Activated T-cell treated with anti-CD3 and anti-CD28 coated beads, Interleukin-2, amount 50 U/mL, for 1 hour (primary cell): ENCODE measurements at regions not wholly inside any gene's neighbourhood (a gene's known extent, or its start where the extent isn't known, plus 50 kb on each side); places are given as distances from the start of the nearest gene placed in this dataset.

ENCODE experiments used
- DNase-seq: peaks from one replicate; pipeline ENCODE4 v3.0.0-alpha.2; 2020

DNA sequence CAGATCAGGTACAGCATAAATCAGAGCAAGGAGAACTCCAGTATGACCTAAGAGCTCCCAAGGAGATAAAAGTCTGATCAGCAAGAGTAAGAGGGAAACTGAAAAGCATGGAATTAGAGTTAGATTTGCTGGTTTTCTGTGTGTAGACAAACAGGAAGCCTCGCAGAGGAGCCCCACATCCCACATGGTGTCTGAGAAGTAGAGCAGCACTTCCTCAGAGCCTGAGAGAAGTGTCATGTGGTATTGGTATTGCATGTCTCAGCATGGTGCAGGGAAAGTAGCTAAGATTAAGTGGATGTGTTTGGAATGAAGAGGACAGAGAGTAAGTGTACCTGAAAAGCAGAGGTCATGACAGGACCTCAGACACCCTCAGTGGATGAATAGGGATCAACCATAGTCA lies 175.4 kb upstream of the GBE1 start:
- no peak for DNase-seq

DNA sequence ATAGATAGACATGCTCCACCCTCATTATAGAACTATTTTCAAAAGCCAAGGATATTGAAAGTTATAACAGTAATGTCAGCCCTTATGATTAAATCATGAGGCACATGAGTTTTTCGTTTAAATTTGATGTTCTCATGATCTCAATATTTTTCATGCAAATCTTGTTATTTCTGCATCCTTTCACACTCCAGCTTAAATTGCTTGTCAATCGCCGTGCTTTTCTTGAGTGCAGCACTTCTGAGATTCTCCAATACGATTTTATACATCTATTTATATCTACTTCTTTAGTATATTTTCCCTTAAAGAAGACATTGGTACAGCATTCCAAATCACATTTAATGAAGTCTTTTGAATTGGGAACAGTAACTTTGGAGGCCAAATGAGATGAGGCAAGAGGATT lies 171.2 kb upstream of the GBE1 start:
- DNase-seq: no peak

DNA sequence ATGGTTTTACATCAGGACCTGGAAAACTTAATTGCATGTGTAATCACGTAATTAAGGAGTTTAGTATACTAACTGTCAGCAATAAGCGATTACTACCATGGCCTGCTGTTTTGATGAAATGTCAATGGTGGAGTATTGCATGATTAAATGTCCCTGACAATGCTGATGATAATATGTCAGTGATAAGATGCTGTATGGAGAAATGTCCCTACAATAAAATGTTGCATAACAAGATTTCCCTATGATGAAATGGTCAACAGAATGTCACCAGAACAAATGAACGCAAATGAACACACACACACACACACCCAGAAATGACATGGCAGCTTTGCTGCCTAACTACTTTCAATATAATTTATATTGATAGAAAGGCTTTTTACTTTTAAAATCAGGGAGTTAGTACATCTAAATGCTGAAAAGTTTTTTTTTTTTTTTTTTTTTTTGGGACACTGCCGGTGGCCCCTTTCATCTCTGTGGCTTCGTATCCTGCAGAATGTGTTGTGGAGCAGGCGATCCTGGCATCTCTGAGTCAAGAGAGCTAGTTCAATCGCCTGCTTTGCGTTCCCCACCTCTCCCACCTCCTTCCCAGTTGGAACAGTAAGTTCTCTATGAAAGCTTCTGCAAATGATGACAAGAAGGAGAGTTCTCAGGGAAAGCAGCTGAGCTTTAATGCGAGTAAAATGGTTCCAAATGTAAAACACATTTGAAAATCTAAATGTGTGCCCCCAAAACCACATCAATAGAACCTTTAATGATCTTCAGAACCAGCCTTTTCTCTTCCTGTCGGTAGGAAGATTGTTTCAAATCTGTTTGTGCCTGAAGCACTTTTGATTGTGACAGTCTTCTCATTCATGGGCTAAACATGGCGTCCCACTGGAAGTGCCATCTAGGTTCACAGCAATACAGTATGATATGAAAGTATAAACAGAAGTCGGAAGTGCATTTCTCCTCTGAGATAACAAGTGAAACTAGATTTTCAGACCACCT lies 170.1 kb upstream of the GBE1 start:
- DNase-seq: no peak

DNA sequence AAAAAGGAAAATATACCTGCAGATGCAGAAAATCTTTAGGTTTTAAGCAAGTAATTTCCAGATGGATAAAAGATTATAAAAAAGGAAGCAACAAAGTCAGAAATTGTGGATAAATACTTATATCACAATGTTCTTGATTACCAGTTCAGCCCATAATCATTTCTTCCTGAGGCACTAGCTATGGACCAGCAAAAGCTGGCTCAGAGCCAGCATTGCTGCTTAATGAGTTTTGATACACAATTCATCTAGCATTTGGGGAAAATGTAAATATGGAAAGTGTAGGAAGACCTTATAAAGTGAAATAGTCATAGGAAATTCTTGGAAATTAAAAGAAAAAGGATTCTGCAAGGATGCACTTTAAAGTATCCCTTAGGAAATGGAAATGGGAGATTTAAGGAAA lies 168.3 kb upstream of the GBE1 start:
- DNase-seq: no peak

DNA sequence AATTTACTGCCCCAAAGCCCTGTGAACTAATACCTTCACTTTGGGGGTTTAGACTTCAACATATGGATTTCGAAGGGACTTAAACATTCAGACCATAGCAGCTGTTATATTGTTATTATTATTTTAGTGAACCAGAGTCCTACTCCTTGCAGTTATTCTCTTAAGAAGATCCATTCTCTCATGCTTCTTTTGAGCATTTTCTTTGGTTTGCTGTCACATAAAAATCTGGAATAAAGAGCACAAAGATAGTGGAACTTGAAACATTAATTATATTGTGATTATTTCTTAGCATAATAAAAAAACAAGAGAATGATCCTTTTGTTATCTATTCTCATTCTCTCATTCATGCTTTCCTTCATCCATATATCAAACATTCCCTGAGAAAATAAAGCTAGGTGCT lies 166.4 kb upstream of the GBE1 start:
- no peak for DNase-seq

DNA sequence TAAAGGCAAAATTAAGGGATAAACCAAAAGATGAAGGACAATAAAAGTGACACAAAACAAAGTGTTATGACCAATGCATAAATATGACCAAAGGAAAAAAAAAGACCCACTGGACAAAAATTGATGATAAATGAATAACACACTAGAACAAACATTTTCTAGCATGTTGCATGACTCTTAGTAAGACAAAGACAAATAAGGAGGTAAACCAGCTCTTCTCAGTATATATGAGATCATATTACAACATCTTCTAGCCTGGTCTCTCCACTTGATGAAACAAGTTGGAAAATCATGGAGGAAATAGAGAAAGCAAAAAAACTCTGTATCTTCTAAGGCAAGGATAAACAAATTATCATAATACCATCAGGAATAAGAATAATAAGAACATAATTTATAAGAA lies 163.9 kb upstream of the GBE1 start:
- DNase-seq: no peak

DNA sequence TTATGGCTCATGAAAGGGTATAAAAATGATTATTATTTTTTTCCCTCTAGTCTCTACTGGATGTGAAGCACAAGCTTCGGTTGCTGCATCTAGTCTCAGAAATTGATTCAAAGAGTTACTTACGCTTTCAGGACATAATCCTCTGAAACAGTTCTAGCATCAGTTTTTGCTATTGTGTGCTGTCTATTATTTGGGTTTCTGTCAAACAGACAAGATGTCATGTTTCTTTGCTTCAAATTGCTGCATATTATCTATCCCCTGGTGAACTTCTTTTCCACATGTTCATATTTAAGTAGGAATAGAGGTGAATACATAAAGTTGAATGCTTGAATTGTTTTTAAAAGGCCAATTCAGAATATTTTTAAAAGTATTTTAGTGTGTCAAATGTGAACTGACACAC lies 161.6 kb upstream of the GBE1 start:
- DNase-seq: no peak

DNA sequence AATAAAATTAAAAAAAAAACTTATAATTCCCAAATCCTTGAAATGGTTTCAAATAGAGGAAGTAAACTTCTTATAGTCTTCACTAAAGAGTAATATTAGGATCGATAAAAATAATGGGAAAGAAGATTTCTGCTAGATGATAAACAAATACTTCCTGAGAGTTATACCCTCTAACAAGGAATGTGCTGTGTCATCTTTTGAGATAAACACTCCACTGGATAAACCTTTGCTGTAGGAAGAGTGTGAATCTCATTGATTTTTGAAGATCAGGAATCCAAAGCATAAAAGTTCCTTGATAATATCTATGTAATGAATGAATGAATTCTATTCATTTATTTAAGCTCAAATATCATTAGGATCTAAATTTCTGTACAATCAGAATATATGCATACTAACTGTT lies 161.0 kb upstream of the GBE1 start:
- DNase-seq: no peak

DNA sequence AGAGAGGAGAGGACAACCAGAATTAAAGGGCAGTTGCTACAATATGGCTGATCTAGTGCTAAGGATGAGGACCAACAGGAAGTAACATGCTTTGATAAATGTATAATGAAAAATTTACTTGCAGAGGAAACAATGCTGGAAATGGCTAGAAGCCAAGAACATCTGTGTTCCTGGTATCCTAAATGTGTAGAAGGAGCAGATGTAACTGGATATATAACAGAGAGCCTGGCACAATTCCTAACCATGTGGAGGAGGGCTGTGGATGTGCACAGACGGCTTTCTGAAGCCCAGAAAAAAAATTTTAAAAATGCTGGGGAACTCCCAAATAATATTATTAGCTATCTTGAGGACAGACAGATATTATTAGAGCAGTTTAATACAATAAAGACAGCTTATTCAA lies 159.4 kb upstream of the GBE1 start:
- DNase-seq: no peak

DNA sequence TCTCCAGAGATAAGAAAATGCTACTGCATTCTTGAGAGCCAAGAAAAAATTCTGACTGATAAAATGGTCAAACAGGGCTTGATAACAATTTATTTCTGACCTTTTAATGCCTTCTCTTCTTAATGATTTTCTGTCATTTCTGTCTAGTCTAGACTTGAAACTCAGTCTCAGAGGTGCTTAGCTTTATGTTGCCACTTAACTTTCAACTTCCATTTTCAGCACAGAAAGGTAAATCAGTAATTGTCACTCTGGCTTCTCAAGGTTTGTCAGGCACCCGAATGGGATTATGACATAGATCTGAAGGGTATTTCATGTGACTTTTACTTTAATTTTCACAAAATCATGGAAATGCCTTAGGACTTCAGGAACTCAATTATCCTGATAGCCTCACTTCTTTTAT lies 155.4 kb upstream of the GBE1 start:
- no peak for DNase-seq

DNA sequence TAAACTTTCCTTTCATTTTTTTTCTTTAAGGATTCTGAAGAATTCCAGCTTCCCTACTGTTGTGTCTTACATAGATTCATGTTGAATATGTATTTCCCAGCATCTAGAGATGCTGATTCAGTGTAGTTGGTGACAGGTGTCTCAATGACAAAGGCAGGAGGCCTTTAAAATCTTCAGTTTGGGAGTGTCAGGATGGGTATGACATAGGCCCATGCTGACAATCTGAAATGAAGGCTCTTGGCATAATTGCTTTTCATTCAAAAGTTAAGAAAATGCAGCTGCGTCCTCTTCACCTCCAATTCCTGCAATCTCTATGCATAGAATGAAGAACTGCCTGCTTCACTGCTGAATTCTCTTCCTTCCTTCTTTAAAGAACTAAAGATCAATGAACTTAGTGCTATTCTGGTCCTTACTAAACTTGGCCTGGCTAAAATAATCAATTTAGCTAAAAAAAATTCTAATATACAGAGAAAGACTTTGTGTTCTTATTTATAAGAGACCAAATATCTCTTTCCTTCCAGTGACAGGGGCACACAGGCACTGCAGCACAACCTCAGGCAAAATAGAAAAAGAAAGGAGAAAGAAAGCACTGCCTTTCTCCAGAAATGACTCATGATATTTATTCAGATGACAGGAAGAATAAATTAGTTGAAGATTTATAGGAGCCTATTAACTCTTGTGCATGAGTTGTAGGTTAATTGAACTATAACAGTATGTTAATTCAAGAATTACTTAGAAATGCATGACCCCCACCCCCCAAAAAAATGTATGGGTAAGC lies 152.6 kb upstream of the GBE1 start:
- no peak for DNase-seq

DNA sequence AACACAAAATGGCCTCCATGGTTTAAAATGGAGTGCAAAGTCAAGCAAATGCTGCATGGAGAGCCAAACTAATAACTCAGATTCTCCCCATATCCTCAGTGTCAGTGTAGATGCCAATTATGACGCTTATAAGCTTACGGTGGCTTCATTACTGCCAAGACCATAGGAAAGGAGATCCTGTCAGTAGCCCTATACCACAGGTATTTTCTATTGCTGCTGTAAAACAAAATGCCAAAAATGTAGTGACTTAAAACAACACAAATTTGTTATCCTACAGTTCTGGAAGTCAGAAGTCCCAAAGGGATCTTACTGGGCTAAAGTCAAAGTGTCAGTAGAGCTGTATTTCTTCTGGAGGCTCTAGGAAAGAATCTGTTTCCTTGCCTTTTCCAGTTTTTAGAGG lies 149.8 kb upstream of the GBE1 start:
- no peak for DNase-seq

DNA sequence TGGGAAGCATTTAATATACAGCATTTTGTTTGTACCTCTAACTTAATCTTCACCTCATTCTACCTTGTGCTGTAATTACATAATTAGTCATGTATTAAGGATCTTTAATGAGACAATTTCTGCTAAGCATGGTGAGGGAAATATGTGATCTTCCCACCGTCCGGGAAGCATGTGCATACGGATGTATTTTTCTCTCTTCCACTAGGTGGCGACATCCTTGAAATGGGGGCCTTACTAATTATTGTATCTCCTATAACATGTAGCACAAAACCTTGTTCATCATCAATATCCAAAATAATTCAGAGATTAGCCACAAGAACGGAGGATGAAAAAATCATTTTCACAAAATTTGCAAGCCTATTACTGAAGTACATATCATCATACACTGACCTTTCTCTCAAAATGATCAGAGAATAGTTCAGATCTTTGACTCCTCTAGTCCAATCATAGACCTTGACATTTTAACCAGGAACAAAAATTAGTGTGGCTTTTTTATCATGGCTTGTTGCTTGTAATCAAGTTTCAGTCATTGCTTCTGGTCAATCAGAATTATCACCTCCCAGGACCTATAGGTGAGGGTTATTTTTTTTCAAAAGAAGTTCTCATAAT lies 148.9 kb upstream of the GBE1 start:
- DNase-seq: no peak

DNA sequence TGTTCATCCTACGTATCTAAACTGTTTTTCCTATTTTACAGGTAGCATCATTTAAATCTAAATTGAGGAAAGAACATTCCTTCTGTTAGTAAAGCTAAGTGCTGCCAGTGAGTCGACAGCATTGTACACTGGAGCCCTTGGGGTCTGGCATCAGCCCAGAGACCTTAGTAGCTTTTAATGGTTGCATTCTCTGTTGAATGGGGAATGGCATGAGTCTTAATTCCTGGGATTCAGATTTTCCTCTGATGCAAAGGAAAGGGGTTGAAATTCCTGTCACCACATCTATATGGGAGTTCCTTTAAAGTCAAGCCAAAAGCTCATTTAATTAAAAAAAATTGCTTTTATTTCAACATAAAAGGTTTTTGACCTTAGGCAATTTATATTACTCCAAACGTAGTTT lies 148.4 kb upstream of the GBE1 start:
- DNase-seq: no peak

DNA sequence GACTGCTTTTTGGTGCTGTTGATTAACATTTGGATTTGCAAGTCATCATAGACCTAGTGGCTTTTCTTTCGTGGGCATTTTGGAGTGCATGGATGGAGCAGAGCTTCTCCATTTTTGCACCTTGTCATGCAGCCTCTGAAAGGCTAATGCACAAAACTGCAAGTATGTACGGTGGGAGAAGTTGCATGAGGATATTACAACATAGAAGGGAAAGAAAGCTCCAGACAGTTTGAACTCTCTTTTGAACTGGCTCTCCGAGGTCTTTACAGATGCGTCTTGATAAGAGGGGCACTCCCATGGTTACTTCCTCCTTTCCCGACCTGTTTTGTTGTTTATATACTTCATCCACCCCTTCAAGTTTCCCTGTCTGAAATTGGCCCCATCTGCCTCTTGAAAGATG lies 147.1 kb upstream of the GBE1 start:
- no peak for DNase-seq

DNA sequence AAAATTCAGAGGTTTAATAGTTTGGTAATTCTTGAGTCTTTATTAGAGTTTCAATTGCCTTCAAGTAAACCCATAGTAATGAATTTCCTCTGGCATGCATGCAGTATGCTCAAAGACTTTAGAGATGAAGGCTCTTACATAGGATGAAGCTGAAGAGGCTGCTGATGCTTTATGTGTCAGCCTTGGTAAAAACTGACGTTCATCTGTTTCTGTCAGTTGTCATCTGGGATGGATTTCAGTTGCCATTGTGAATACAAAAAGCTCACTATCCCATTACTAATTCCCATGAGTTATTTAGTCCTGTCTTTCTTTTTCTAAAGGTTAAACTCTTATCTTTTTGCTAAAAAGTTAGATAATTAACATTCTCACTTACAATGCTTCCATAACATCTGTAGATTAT lies 136.9 kb upstream of the GBE1 start:
- DNase-seq: no peak

DNA sequence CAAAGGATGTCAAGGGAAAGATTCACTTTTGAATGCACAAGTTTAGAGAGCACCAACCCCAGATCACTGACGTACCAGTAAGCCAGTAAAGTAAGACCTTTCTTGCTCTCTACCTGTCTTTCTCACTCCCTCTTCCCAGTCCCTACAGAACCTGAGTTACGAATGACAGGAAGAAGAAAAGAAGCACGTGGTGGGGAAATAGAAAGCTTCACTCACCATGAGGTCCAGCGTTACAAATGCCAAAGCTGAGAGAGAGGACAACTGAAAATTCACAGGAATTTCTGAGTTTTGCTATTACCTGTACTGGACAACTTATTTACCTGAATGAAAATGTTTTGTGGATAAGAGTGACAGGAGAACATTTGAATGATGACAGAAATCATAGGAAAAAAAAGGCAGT lies 133.2 kb upstream of the GBE1 start:
- no peak for DNase-seq

DNA sequence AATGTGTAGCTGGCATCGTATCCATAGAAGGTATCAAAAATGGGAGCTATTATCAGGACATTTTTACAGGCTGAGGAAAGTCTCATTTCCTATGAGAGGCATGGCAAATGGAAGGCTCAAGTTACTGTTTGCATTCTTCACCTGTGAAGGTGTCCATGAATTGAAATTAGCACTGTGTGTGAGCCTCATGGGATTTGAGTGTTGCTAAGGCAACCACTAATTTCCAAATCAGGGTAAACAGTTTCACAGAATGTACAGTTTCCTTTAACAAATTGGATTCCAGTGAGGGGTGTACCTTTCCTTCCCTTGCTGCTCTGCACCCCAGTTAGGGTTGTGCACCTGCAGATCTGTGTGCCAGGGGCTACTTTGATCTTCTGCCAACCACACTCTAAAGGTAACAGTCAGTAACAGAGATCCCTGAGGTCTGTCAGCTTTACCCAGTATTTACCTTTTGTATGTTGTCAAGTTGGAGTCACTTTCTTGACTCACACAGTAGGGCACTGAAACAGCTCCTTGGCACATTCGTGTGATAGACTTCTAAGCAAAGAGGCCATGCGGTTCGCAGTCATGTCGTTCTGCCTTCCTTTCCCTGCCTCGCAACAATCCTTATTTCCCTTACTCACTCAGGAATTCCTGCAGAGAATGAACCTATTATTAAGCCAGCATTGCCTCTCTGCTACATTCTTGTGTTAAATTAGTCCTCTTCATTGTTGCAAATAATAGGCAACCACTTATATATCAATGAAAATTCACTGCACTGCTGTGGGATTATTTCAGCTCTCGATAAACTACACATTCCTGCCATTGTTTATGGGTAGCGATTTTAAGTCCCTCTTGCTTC lies 129.8 kb upstream of the GBE1 start:
- no peak for DNase-seq

DNA sequence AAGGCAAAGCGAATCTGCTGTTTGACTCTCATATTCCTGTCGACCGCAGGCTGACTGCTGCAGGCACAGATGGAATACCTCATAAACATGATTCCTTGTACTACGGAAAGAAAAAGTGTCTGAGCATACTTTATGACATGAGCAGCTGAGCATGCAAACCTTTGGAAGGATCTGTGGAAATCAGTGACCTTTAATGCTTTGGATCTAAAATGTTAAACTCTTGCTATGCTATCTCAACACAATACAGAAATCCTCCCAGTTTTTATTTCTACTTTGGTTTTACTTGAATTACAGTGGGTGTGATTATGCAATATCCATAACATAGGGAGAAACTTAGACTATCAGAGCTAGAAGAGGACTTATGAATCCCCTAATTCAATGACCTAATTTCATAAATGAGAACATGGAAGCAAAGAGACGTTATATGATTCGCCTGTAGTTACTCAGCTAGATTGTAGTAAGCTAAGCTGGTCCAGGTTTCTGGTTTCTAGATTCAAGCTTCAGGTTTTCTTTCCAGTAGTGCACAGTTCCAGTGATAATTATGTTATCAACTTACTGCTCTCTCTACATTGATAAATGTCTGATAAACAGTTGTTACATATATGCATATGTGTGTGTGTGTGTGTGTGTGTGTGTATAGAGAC lies 127.6 kb upstream of the GBE1 start:
- no peak for DNase-seq

DNA sequence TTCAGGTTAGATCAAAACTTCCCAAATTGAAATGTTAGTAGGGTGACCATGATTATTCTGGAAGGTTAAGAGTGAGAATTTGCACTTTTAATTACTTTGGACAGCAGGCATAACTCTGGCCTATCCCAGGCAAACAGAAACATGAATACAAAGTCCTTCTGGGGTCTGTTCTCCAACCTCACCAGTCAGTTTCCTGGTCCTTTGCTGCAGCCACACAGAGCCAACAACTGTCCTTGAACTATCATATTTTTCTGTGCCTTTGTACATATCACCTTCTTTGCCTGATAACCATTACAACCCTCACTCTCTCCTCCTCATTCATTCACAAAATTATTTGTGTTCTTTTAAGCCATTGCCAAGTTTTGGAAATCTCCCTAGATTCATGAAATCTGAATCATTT lies 126.0 kb upstream of the GBE1 start:
- no peak for DNase-seq

DNA sequence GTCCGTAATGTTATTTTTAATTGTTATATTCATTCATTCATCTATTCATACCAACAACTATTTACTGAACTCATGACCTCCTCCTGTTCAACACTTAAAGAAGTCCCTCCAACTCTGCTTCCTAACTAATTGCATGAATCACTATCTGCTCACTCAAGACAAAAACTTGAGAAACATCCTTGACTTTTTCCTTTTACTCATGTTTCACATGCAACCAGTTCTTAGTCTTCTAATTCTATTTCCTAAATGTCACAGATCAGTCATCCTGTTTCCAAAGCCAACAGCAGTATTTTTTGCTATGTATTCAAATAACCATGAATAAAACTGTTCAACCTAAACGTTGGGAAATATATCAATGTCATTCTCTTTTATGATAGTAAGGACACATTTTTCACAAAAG lies 124.6 kb upstream of the GBE1 start:
- no peak for DNase-seq

DNA sequence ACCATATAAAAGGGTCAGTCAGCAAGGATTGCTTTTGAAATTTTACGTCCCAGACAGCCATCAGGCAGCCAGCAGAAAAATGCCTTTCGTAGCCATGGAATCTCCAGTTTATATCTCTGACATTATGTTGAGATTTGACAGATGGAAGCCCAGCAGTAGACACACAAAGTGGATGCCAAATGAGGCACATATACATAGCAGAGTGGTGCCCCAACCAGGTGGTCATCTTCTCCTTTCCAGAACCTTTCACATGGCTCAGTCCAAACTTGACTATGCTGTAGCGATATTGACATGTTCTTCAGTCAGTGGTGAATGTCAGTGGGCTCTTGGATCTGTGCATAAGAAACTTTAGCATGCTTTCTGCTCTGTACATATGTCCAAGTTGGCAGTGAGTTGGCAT lies 123.3 kb upstream of the GBE1 start:
- no peak for DNase-seq
